ENCODE measurements at regions not wholly inside any gene's neighbourhood (a gene's known extent, or its start where the extent isn't known, plus 50 kb on each side); places are given as distances from the start of the nearest gene placed in this dataset.

- Histone ChIP-seq H3K4me2 (ENCODE audit: insufficient read depth, insufficient read length, low read length) (no peak overlapping the region), H3K4me1 (ENCODE audit: insufficient read depth, low read length) (no peaks in the 10 kb centered on the region), H3K56ac (ENCODE audit: insufficient read length, low read depth, low read length) (no peak overlapping the region), H3K27me3 (ENCODE audit: insufficient read depth, low read length) (no peaks in the 10 kb centered on the region), H3K79me1 (ENCODE audit: insufficient read depth, low read depth, low read length, poor library complexity, severe bottlenecking) (no peaks in the 10 kb centered on the region), H3K9ac (ENCODE audit: extremely low read depth, insufficient read length, low read length) (no peak overlapping the region), H3K18ac (ENCODE audit: insufficient read length, low read depth, low read length) (no peak overlapping the region), H4K5ac (ENCODE audit: insufficient read length, low read depth, low read length) (no peak overlapping the region), H2BK120ac (ENCODE audit: low read depth, low read length, poor library complexity, severe bottlenecking) (no peak overlapping the region), H2BK5ac (ENCODE audit: insufficient read length, low read length) (no peak overlapping the region), H3K4ac (ENCODE audit: low read depth, low read length) (no peak overlapping the region), H3K79me2 (ENCODE audit: insufficient read depth, low read length) (0 out of 2 replicates have a peak, but pooled peaks cover 2% of the 10 kb centered on the region), H2BK15ac (ENCODE audit: low read depth, low read length) (no peak overlapping the region), H3K14ac (ENCODE audit: insufficient read depth, low read length) (no peak overlapping the region), H4K20me1 (ENCODE audit: control insufficient read depth, insufficient read depth, insufficient read length) (no peaks in the 10 kb centered on the region), H2BK12ac (ENCODE audit: insufficient read length, low read depth, low read length) (no peak overlapping the region), H3K27ac (ENCODE audit: insufficient read length, low read depth, low read length) (no peak overlapping the region), H4K91ac (ENCODE audit: insufficient read length, low read depth, low read length) (no peak overlapping the region), H3K23me2 (ENCODE audit: insufficient read length, low read depth, low read length, poor library complexity, severe bottlenecking) (no peaks in the 10 kb centered on the region), H2AK5ac (ENCODE audit: insufficient read length, low read length) (no peak overlapping the region), H2BK20ac (ENCODE audit: low read depth, low read length, poor library complexity, severe bottlenecking) (no peak overlapping the region), H3T11ph (ENCODE audit: low read length) (no peak overlapping the region), H3K9me3 (ENCODE audit: control insufficient read depth, low read depth, low read length) (no peaks in the 10 kb centered on the region), H2AFZ (ENCODE audit: low read length) (no peak overlapping the region), H4K8ac (replicated peaks; ENCODE audit: insufficient read length, low read depth, low read length) (no peak overlapping the region), H3K23ac (ENCODE audit: insufficient read length, low read depth, low read length) (no peak overlapping the region)
- Mint-ChIP-seq H3K9me3 (peaks cover 0 to 7% of the 10 kb centered on the region in 2 experiments; a peak in 4 of 5 replicates), H3K4me1 (peaks cover 20 to 22% of the 10 kb centered on the region in 2 experiments), H3K27ac (no peak overlapping the region), H3K4me3 (no peak overlapping the region), H3K36me3 (ENCODE audit: insufficient read depth in 1 of 3, low read depth in 3 of 3) (peaks cover 2 to 12% (median 3%) of the 10 kb centered on the region in 3 experiments; a peak in 4 of 7 replicates), H3K27me3 (ENCODE audit: low read depth) (no peaks in the 10 kb centered on the region; the same call in 1 of the 2 replicates)
- DNase-seq = no peak
- no CpG with 5 or more reads among the region's 3 CpGs for WGBS (ENCODE audit: extremely low coverage, insufficient read length, low lambda C conversion rate)
- no peak for TF ChIP-seq CTCF (conservative IDR thresholded peaks at IDR 0.05)
Observed at GRCh38 chr5:4551034-4551433, 589.1 kb upstream of the ADAMTS16 start.

Data from H9 (cell line).